ENCODE measurements at regions not wholly inside any gene's neighbourhood (a gene's known extent, or its start where the extent isn't known, plus 50 kb on each side); places are given as distances from the start of the nearest gene placed in this dataset.
"Not testable (repeated sequence)": the region's sequence is repeated elsewhere in the genome, so short reads cannot be mapped to it uniquely, and the experiment has no call there.

GRCh38 chr2:224174521-224174920 is 135.4 kb upstream of the SERPINE2 start:
- no peak for DNase-seq

GRCh38 chr2:224173933-224174332 is 134.8 kb upstream of the SERPINE2 start:
- DNase-seq: no peak

- DNase-seq: no peak
Measured at GRCh38 chr2:224173210-224173609, 134.1 kb upstream of the SERPINE2 start.

- no peak for DNase-seq
Measured at GRCh38 chr2:224171226-224171625, 132.1 kb upstream of the SERPINE2 start.

- no peak for DNase-seq
Measured at GRCh38 chr2:224169847-224170246, 130.8 kb upstream of the SERPINE2 start.

GRCh38 chr2:224167781-224168180 is 128.7 kb upstream of the SERPINE2 start:
- not testable (repeated sequence) for DNase-seq

GRCh38 chr2:224166654-224167053 is 127.6 kb upstream of the SERPINE2 start:
- DNase-seq: no peak

GRCh38 chr2:224165901-224166319 is 126.8 kb upstream of the SERPINE2 start:
- no peak for DNase-seq

- DNase-seq: no peak
Measured at GRCh38 chr2:224163566-224164307, 124.7 kb upstream of the SERPINE2 start.

- DNase-seq: no peak
Measured at GRCh38 chr2:224162122-224162521, 123.0 kb upstream of the SERPINE2 start.

- no peak for DNase-seq
Measured at GRCh38 chr2:224161712-224162111, 122.6 kb upstream of the SERPINE2 start.

- peak; percentile 6 for DNase-seq
Measured at GRCh38 chr2:224160917-224161316, 121.8 kb upstream of the SERPINE2 start.

GRCh38 chr2:224159345-224159928 is 120.4 kb upstream of the SERPINE2 start:
- DNase-seq: no peak

GRCh38 chr2:224158831-224159230 is 119.7 kb upstream of the SERPINE2 start:
- DNase-seq: no peak

- no peak for DNase-seq
Measured at GRCh38 chr2:224158061-224158460, 119.0 kb upstream of the SERPINE2 start.

GRCh38 chr2:224157655-224158054 is 118.6 kb upstream of the SERPINE2 start:
- no peak for DNase-seq

- no peak for DNase-seq
Measured at GRCh38 chr2:224156436-224156835, 117.3 kb upstream of the SERPINE2 start.

GRCh38 chr2:224155896-224156295 is 116.8 kb upstream of the SERPINE2 start:
- no peak for DNase-seq

GRCh38 chr2:224155371-224155770 is 116.3 kb upstream of the SERPINE2 start:
- no peak for DNase-seq

GRCh38 chr2:224151680-224152310 is 112.7 kb upstream of the SERPINE2 start:
- no peak for DNase-seq

- no peak for DNase-seq
Measured at GRCh38 chr2:224151161-224151560, 112.1 kb upstream of the SERPINE2 start.

GRCh38 chr2:224148058-224148457 is 109.0 kb upstream of the SERPINE2 start:
- DNase-seq: not testable (repeated sequence)

- no peak for DNase-seq
Measured at GRCh38 chr2:224147174-224147573, 108.1 kb upstream of the SERPINE2 start.
